ENCODE measurements at regions not wholly inside any gene's neighbourhood (a gene's known extent, or its start where the extent isn't known, plus 50 kb on each side); places are given as distances from the start of the nearest gene placed in this dataset.

GRCh38 chr7:118305671-118306070, 81.2 kb downstream of the ANKRD7 start:
- TF ChIP-seq CTCF (IDR thresholded peaks at IDR 0.05): no peak
- TF ChIP-seq POLR2A (IDR thresholded peaks at IDR 0.05): no peak
- TF ChIP-seq POLR2AphosphoS5 (IDR thresholded peaks at IDR 0.05): no peak

Data from breast epithelium (tissue), 3 donors.